Ovary (tissue), 7 donors: ENCODE measurements at regions not wholly inside any gene's neighbourhood (a gene's known extent, or its start where the extent isn't known, plus 50 kb on each side); places are given as distances from the start of the nearest gene placed in this dataset.

ENCODE experiments used
- DNase-seq, 5 donors: peaks; one replicate each; pipeline ENCODE4 v3.0.0-alpha.2; 2019 to 2020
- H3K27ac ChIP-seq, 2 donors: fragments of 200-600 bp; one replicate each; pipeline versions ENCODE4 v1.5.1 to v1.8.0; 2019 to 2022
- H3K27me3 ChIP-seq: fragments of 200-600 bp; one replicate; pipeline ENCODE4 v1.8.0; 2022
- H3K36me3 ChIP-seq: fragments of 200-600 bp; sonication (generic); one replicate; pipeline ENCODE4 v1.5.1; 2019
- H3K4me1 ChIP-seq: one replicate; pipeline ENCODE4 v1.8.1; 2013; ENCODE audit warnings: mild to moderate bottlenecking, moderate library complexity; ENCODE audit not compliant: insufficient read depth
- H3K4me3 ChIP-seq: fragments of 200-600 bp; sonication (generic); one replicate; pipeline ENCODE4 v1.5.1; 2017
- H3K9me3 ChIP-seq, 2 donors: fragments of 200-600 bp in 1 of 2; sonication (generic) in 1 of 2; one replicate each; pipeline versions ENCODE4 v1.5.1 to v1.8.1; 2013 to 2019; ENCODE audit warnings: mild to moderate bottlenecking in 1 of 2, moderate library complexity in 1 of 2
- CTCF ChIP-seq, 3 donors: fragments of 450-650 bp in 2 of 3; fragments of 200-600 bp in 1 of 3; IDR thresholded peaks; one replicate each; pipeline versions ENCODE4 v1.5.1 to v1.8.0; 2016 to 2022; ENCODE audit warnings: antibody characterized with exemption in 3 of 3, mild to moderate bottlenecking in 1 of 3
- EP300 ChIP-seq: sonication (generic); formaldehyde crosslinking; IDR thresholded peaks from one replicate; pipeline ENCODE4 v1.6.1; 2017; ENCODE audit warnings: antibody characterized with exemption
- POLR2A ChIP-seq: fragments of 450-650 bp; IDR thresholded peaks from one replicate; pipeline ENCODE4 v1.6.1; 2017; ENCODE audit warnings: antibody characterized with exemption, mild to moderate bottlenecking, moderate library complexity
- WGBS, 3 donors: extraction: QIAGEN DNeasy Blood & Tissue Kit in 1 of 3; methylation state at CpG; one replicate each; pipeline versions ENCODE4 v1.1.5 to v1.1.7; 2013 to 2017; 5-methylcytosine and 5-hydroxymethylcytosine counted together
- intact Hi-C, 4 donors: fragments of 100-400 bp; cut with DNase I; formaldehyde crosslinking; loops; one replicate each; pipeline versions ENCODE4 v1.11.0 to v1.15.1; 2022 to 2023
- donor health status: DM: no; HTN: no; CAD: no; lungs with moderate emphysema.
- donor health status: DM: no; HTN: no; CAD: no.
- donor health status: Bipolar disorder and iron deficiency.
- donor health status: DM: no; HTN: no; CAD: no.
- donor health status: DM: yes; HTN: yes; CAD: no.

GRCh38 chr4:177008071-177008835 lies 215.5 kb upstream of the VEGFC start:
- no peaks in the 10 kb centered on the region for H3K4me1 ChIP-seq
- H3K27ac ChIP-seq, result no peak overlapping the region
- no peak for TF ChIP-seq POLR2A
- TF ChIP-seq EP300, result no peak
- TF ChIP-seq CTCF (IDR thresholded peaks at IDR 0.05), result no peak
- no peak overlapping the region for H3K4me3 ChIP-seq
- 95 to 99% (median 95%) methylated on average over 1 of the region's 1 CpG for whole genome bisulfite sequencing, 3 donors
- no peaks in the 10 kb centered on the region for H3K36me3 ChIP-seq
- intact Hi-C loops, result no loop called here
- no peaks in the 10 kb centered on the region for H3K9me3 ChIP-seq
- H3K27me3 ChIP-seq, result no peaks in the 10 kb centered on the region
- DNase-seq, result no peak

GRCh38 chr4:177008836-177009501 lies 216.2 kb upstream of the VEGFC start:
- DNase-seq, result no peak
- no peak overlapping the region for H3K27ac ChIP-seq
- no peaks in the 10 kb centered on the region for H3K36me3 ChIP-seq
- WGBS, 3 donors, result 14 to 38% (median 15%) methylated on average over 4 of the region's 4 CpGs
- H3K4me1 ChIP-seq, result no peaks in the 10 kb centered on the region
- no peaks in the 10 kb centered on the region for H3K27me3 ChIP-seq
- intact Hi-C loops, result no loop called here
- TF ChIP-seq CTCF (IDR thresholded peaks at IDR 0.05), result no peak
- no peak for TF ChIP-seq EP300
- H3K4me3 ChIP-seq, result no peak overlapping the region
- no peaks in the 10 kb centered on the region for H3K9me3 ChIP-seq

DNA sequence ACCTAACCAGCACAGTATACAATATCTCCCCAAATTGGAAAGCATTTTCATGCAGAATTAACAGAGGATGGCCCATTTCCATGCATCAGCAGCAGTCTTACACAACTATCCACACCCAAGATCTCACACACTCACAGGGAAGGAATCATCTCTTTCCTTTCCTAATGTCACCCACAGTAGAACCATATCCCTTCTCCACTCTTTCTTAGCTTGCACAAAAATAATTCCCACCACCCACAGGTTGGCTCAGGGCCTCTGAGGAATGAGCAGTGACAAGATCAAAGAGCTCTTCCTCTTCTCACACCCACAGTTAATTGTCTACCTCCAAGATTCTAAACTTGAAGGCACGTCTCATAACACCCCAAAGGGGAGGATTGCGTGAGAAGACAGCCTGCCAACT lies 217.7 kb upstream of the VEGFC start:
- TF ChIP-seq POLR2A, result no peak
- no peak for TF ChIP-seq CTCF (IDR thresholded peaks at IDR 0.05)
- no peak for TF ChIP-seq EP300
- H3K27ac ChIP-seq, result no peak overlapping the region
- H3K36me3 ChIP-seq, result no peaks in the 10 kb centered on the region
- no peak overlapping the region for H3K4me3 ChIP-seq
- no peaks in the 10 kb centered on the region for H3K27me3 ChIP-seq
- no peaks in the 10 kb centered on the region for H3K4me1 ChIP-seq
- 46 to 50% (median 48%) methylated on average over 2 of the region's 2 CpGs for WGBS, 3 donors
- no peaks in the 10 kb centered on the region for H3K9me3 ChIP-seq
- no peak for DNase-seq
- intact Hi-C loops, result no loop called here

- Histone ChIP-seq H3K4me1 (no peaks in the 10 kb centered on the region), H3K4me3 (no peak overlapping the region), H3K27me3 (no peaks in the 10 kb centered on the region), H3K36me3 (no peaks in the 10 kb centered on the region), H3K27ac (no peak overlapping the region), H3K9me3 (no peaks in the 10 kb centered on the region)
- no peak for DNase-seq
- intact Hi-C loops, result no loop called here
- 89 to 100% (median 94%) methylated on average over 1 of the region's 1 CpG for WGBS, 3 donors
- TF ChIP-seq EP300 (no peak), CTCF (IDR thresholded peaks at IDR 0.05) (no peak), POLR2A (no peak)
These were observed 220.3 kb upstream of the VEGFC start for GRCh38 chr4:177012918-177013545.
